ENCODE measurements at regions not wholly inside any gene's neighbourhood (a gene's known extent, or its start where the extent isn't known, plus 50 kb on each side); places are given as distances from the start of the nearest gene placed in this dataset.

- H3K27ac ChIP-seq: no peak overlapping the region
- TF ChIP-seq POLR2A (IDR thresholded peaks at IDR 0.05) (no peak), CTCF (IDR thresholded peaks at IDR 0.05) (no peak)
- intact Hi-C loops (cut with DNase I; ENCODE audit: low total_unique reads): no loop called here
- no peak overlapping the region for H3K4me3 ChIP-seq
- DNase-seq: no peak
- no peaks in the 10 kb centered on the region for H3K27me3 ChIP-seq
- H3K4me1 ChIP-seq: no peaks in the 10 kb centered on the region
- H3K36me3 ChIP-seq: no peaks in the 10 kb centered on the region
- no peaks in the 10 kb centered on the region for H3K9me3 ChIP-seq
These were observed 147.8 kb downstream of the PCDH18 start for GRCh38 chr4:137384476-137384875.

GRCh38 chr4:137378821-137379220 is 153.5 kb downstream of the PCDH18 start:
- Histone ChIP-seq H3K4me1 (no peaks in the 10 kb centered on the region), H3K27me3 (no peaks in the 10 kb centered on the region), H3K36me3 (no peaks in the 10 kb centered on the region), H3K27ac (no peak overlapping the region), H3K9me3 (no peaks in the 10 kb centered on the region), H3K4me3 (no peak overlapping the region)
- no peak for TF ChIP-seq CTCF (IDR thresholded peaks at IDR 0.05)
- TF ChIP-seq POLR2A (IDR thresholded peaks at IDR 0.05): no peak
- no peak for DNase-seq
- intact Hi-C loops (cut with DNase I; ENCODE audit: low total_unique reads): no loop called here

GRCh38 chr4:137378393-137378792 is 153.9 kb downstream of the PCDH18 start:
- Histone ChIP-seq H3K4me1 (no peaks in the 10 kb centered on the region), H3K27me3 (no peaks in the 10 kb centered on the region), H3K27ac (no peak overlapping the region), H3K36me3 (no peaks in the 10 kb centered on the region), H3K9me3 (no peaks in the 10 kb centered on the region), H3K4me3 (no peak overlapping the region)
- DNase-seq: no peak
- TF ChIP-seq POLR2A (IDR thresholded peaks at IDR 0.05) (no peak), CTCF (IDR thresholded peaks at IDR 0.05) (no peak)
- intact Hi-C loops (cut with DNase I; ENCODE audit: low total_unique reads): no loop called here

GRCh38 chr4:137376312-137376711 is 156.0 kb downstream of the PCDH18 start:
- no peak for TF ChIP-seq CTCF (IDR thresholded peaks at IDR 0.05)
- TF ChIP-seq POLR2A (IDR thresholded peaks at IDR 0.05): no peak
- H3K4me1 ChIP-seq: no peaks in the 10 kb centered on the region
- no peak for DNase-seq
- peak overlapping the region in 1 of 2 donors; percentile 15 for H3K27ac ChIP-seq
- H3K36me3 ChIP-seq: no peaks in the 10 kb centered on the region
- no peak overlapping the region for H3K4me3 ChIP-seq
- no peaks in the 10 kb centered on the region for H3K9me3 ChIP-seq
- no peaks in the 10 kb centered on the region for H3K27me3 ChIP-seq
- intact Hi-C loops (cut with DNase I; ENCODE audit: low total_unique reads): no loop called here

GRCh38 chr4:137375111-137375850 is 157.0 kb downstream of the PCDH18 start:
- H3K4me1 ChIP-seq: no peaks in the 10 kb centered on the region
- H3K27ac ChIP-seq: peak overlapping the region; percentile 15 to 29
- no peak for DNase-seq
- H3K36me3 ChIP-seq: no peaks in the 10 kb centered on the region
- H3K4me3 ChIP-seq: no peak overlapping the region
- no peak for TF ChIP-seq CTCF (IDR thresholded peaks at IDR 0.05)
- no peak for TF ChIP-seq POLR2A (IDR thresholded peaks at IDR 0.05)
- H3K27me3 ChIP-seq: no peaks in the 10 kb centered on the region
- intact Hi-C loops (cut with DNase I; ENCODE audit: low total_unique reads): no loop called here
- H3K9me3 ChIP-seq: no peaks in the 10 kb centered on the region
